Right renal cortex interstitium (tissue), 3 donors: ENCODE measurements at regions not wholly inside any gene's neighbourhood (a gene's known extent, or its start where the extent isn't known, plus 50 kb on each side); places are given as distances from the start of the nearest gene placed in this dataset.
"Not testable (repeated sequence)": the region's sequence is repeated elsewhere in the genome, so short reads cannot be mapped to it uniquely, and the experiment has no call there.

Experiments used
- DNase-seq, 3 donors: peaks; one replicate each; pipeline ENCODE4 v3.0.0-alpha.2; 2013; ENCODE audit warnings: low read depth in 3 of 3, low spot score in 2 of 3

DNA sequence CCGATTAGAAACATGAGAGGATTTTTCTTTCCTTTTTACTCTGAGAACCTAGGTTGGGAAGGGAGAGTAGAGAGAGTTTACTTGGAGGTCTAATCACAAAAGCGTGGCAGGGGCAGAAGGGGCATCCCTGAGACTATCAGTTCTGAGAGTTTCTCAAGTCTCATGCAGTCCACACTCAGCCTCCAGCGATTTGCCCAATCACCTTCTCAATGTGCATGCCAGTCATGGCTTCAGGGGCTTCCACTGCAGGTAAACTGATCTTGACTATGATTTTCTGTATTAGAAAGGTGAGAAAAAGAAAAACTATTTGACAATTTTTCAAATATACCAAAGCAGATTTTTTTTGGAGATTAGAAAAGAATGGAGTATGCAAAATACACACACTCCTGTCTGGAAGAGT lies 617.1 kb upstream of the ZFP42 start:
- no peak for DNase-seq

GRCh38 chr4:187380181-187380581 lies 615.4 kb upstream of the ZFP42 start:
- DNase-seq: no peak

DNA sequence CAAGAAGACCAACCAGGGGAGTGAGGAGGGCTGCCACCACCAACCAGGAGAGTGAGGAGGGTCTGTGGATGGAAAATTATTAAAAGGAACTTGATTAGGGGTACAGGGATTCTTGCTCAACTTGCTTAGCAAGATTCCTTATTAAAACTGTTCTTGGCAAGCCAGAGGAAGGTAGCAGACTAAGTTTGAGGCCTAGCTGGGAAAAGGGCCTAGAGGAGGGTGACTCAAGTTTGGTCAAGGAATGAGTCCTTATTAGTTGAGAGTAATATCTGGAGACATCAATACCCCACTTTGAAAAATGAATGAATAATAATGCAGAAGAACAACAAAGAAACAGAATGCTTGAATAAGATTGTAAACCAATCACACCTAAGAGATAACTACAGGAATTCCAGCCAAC lies 612.4 kb upstream of the ZFP42 start:
- no peak for DNase-seq

DNA sequence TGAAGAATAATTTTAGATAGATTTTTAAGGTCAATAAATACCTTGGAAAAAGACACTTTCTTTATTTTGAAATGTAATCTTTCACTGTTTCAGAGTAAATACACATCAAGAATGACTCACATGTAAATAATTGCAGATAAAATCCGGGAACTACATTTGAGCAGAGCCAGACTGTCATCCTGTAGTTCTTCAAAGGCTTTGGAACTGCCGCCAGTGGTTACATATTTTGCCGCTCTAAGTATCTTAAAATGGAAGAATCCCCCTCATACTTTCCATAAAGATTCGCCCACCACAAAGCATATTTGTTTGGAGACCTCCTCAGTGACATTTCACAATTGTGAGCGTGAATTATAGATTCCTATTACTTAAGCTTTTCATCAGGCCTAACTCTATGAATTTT lies 607.8 kb upstream of the ZFP42 start:
- DNase-seq: no peak

DNA sequence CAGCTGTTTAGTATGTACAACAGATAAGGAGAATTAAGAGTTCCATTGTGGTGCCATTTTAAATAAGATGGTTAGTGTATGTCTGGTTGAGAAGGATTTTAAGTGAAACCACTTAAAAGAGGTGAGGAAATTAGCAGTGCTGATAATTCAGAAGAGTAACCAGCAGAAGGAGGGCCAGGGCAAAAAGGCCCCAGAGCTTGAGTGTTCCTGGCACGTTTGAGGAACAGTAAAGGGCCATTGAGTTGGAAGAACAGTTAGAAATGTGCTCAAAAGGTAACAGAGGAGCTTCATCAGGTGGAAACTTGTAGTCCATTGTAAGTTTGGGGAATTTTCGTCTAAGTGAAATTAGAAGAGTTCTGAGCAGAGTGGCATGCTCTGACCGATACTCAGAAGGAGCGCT lies 606.2 kb upstream of the ZFP42 start:
- no peak for DNase-seq

DNA sequence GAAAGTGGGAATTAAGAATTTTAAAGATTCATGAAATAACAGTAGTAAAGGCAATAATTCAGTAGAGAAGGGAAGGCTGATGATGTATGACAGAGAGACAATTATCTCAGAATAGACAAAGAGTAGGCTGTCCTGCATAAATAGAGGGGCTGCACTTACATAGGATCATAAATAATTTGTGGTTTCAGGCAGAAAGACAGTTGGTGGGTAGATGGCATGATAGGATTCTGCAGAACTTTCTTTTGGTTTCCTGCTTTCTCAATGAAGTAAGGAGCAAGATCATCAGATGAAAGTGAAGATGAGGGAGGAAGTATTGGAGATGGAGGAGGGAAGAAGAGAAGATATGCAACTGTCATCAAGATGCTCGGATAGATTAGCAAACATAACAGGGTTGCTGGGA lies 604.9 kb upstream of the ZFP42 start:
- DNase-seq: no peak

GRCh38 chr4:187393531-187394344 lies 601.8 kb upstream of the ZFP42 start:
- DNase-seq: no peak

DNA sequence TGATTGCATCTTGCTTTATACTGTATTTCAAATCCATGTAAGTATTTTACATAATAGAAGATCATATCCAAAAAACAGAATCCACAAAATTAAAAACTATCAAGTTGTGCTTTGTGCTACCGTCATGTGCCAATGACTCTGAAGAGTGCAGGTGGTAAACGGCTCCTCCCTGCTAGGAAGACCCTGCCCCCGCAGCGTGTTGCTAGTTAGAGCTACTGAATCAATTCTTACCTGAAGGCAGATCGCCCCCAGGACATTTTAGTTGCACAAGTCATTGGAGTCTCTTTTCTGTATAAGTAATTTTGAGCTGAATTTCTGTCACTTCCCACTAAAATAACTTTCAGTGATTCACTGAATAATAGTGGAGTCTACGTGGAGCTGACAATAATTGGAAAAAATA lies 599.5 kb upstream of the ZFP42 start:
- no peak for DNase-seq

- not testable (repeated sequence) for DNase-seq
Measured at GRCh38 chr4:187408447-187408846, 587.1 kb upstream of the ZFP42 start.

DNA sequence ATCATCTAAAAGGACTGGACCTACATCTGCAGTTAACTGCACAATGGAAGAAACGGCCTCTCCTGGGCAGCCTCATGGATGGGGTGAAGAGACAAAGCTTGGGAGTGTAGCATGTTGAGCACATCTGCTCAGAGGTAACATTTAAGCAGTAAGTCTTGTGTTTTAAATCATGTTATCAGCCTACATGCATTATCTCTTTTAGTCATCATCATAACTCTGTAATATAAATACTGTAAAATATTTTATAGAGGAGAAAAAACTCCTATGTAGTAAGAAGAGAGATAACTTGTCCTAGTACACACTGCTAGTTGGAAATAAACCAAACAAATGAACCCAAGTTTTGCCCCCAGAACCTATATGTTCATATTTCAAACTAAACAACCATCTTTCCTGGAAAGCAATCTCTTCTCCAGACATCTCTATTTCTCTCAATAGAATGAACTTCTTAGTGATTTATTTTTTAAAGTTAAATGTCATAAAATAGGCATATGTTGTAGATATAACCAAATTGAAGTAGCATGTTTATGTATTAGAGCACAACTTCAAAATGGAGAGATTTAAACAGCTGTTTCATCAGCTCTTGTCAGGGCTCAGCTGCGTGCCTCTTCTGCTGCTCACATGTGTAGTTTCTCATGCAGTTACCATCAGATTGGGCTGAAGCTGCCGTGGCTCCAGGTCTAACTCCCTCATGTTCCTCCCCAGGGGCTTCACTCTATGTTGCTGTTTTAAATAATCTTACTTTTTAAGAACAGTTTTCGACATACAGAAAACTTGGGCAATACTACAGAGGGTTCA lies 581.8 kb upstream of the ZFP42 start:
- no peak for DNase-seq

GRCh38 chr4:187414716-187415115 lies 580.9 kb upstream of the ZFP42 start:
- DNase-seq: no peak

DNA sequence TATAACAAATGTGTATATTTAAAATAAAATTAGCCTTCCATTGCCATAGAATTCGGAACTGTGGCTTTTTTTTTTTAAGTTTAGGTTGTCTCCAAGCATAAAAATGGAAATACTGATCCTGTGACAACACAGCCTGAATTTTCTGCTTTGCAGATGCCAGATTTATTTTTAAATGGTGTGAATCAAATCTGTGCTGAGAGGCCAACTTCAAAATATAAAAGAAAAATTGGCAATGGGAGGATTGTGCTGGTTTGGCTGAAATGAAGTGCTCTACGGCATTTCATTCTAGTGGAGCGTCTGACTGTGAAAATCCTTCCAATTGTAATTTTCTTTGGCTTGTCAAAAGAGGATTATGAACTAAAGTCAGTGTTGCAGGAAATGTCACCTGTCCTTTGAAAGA lies 580.3 kb upstream of the ZFP42 start:
- DNase-seq: no peak

DNA sequence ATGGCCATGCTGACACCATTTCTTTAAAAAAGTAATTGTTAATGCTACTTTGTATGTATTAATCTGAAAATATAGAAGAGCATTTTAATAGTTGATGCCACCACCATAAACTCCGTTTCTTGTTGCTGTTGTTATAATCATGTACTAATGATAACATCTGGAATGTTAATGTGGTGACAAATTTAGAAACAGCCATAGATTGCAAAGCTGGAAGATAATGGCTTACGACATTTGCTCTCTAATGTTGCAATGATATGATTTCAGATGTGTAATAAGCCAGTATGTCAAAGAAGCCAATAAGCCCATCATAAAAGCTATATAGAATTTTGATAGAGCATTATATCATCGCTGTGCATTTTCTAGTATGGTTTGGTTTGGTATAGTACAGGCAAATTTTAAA lies 579.4 kb upstream of the ZFP42 start:
- no peak for DNase-seq

DNA sequence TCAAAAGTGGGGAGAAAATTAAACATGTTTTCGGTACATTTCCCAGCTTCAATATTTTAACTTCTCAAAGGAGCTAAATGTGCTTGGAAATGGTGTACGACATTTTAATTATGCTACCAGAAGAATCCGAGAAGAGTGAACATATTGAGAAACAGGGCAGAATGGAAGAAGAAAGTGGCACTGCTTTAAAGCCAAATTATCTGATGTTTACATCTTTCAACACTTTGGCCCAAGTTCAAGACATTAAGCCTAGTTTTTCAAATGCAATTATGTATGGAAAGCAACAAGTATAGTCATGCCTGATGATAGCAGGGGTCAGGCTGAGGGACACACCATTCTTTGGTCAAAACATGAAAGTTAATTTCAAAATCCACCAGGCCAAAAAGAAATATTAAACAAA lies 577.9 kb upstream of the ZFP42 start:
- DNase-seq: no peak

- no peak for DNase-seq
Measured at GRCh38 chr4:187422655-187423054, 572.9 kb upstream of the ZFP42 start.

- no peak for DNase-seq
Measured at GRCh38 chr4:187424636-187425035, 570.9 kb upstream of the ZFP42 start.

DNA sequence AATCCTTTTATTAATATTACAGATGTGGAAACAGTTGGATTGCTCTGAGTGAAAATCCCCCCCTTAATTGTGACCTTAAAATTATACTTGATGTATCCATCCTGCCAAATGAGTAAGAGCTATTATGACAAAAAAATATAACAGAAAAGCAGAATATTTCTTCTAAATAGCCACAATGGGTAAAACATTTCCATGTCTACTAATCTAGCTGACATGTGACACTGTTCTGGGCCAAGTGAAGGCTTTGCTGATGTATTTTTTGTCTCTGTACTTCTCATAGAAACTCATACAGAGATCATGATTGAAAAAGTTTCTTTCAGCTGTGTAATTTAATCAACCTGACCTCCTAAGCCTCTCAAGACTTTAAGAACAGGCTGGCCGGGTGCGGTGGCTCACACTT lies 569.1 kb upstream of the ZFP42 start:
- no peak for DNase-seq

DNA sequence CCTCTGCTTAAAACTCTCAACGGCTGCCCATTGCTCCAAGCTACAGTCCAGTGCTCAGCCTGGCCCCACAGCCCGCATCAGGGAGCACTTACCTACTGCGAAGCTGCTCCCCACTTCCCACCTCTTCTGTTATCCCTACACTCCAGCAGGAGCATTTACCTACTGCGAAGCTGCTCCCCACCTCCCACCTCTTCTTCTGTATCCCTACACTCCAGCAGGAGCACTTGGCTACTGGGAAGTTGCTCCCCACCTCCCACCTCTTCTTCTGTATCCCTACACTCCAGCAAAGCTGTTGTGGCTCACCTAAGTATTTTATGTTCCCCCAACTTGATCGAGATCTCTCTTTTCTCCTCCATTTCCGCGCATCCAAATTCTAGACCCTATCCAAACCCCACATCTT lies 563.3 kb upstream of the ZFP42 start:
- no peak for DNase-seq

DNA sequence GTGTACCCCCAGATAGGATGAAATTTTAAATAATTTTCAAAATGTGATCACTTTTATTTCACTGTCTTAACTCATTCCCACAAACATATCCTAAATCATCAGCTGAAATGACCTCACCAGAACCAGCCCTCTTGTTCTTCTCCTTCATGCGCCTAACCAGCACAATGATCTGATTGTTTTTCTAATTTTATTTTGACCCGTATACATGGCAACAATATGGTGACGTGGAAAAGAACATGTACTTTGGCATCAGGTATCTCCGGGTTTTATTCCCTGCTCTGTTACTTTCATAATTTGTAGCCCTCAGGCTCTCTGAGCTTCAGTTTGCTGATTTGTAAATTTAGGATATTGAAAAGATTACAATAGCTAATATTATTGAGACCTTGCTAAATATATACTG lies 562.4 kb upstream of the ZFP42 start:
- DNase-seq: no peak

DNA sequence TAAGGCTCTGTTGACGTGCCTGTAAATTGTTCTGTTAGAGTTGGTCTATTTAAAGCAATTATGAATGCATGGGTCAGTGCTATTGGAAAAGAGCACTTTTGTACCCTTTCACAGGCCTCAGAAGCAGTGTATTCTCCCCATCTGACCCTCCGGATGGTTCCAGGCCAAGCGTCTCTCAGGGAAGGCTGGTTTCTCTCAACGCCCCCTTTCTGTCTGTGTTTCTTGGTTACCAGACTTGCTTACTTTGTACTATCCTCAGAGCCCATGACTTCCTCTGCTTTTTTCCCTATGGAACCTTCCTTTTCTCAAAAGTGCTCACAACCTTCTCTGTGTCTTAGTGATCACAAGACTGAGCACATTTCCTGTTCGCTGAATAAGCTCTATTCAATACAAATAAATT lies 559.3 kb upstream of the ZFP42 start:
- DNase-seq: no peak

- DNase-seq: no peak
Measured at GRCh38 chr4:187444061-187444460, 551.5 kb upstream of the ZFP42 start.

DNA sequence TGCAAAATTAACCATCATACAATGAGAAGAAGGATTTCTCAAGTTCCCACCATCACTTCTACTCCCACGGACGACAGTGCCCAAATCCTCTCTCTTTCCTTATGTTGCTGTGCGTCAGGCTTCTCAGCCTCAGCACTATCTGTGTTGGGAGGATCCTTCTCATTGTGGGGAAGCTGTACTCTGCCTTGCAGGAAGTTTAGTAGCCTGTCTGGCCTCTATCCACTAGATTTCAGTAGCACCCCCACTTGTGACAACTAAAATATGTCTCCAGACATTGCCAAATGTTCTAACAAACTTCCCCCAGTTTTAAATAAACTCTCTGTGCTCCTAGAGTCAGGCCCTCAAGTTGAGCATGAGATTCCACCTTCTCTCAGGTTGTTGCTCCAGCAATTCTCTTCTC lies 545.9 kb upstream of the ZFP42 start:
- DNase-seq: no peak
